GM08714 (cell line): ENCODE measurements at regions not wholly inside any gene's neighbourhood (a gene's known extent, or its start where the extent isn't known, plus 50 kb on each side); places are given as distances from the start of the nearest gene placed in this dataset.

Experiments
- H3K4me3 ChIP-seq: fragments of 200-500 bp; sonication (Bioruptor generic); 2 replicates; pipeline ENCODE4 v1.5.1; 2014; ENCODE audit warnings: mild to moderate bottlenecking, low read length, inconsistent platforms
- ZNF274 ChIP-seq: IDR thresholded peaks from 2 replicates; pipeline ENCODE4 v1.6.1; 2012; ENCODE audit warnings: mild to moderate bottlenecking, low read depth, low read length

DNA sequence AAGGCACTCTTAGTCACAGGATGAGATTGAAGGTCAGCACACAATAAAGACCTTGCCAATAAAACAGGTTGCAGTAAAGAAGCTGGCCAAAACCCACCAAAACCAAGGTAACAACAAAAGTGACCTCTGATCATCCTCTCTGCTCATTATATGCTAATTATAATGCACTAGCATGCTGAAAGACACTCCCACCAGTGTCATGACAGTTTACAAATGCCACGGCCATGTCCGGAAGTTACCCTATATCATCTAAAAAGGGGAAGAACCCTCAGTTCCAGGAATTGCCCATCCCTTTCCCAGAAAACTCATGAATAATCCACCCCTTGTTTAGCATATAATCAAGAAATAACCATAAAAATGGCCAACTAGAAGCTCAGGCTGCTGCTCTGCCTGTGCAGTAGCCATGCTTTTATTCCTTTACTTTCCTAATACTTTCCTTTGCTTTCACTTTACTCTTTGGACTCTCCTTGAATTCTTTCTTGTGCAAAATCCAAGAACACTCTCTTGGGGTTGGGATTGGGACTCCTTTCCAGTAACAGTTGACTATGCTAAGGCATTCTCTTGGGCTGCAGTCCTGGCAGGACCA, 527.3 kb upstream of the MAP3K7 start:
- H3K4me3 ChIP-seq = no peak overlapping the region
- no peak for TF ChIP-seq ZNF274

DNA sequence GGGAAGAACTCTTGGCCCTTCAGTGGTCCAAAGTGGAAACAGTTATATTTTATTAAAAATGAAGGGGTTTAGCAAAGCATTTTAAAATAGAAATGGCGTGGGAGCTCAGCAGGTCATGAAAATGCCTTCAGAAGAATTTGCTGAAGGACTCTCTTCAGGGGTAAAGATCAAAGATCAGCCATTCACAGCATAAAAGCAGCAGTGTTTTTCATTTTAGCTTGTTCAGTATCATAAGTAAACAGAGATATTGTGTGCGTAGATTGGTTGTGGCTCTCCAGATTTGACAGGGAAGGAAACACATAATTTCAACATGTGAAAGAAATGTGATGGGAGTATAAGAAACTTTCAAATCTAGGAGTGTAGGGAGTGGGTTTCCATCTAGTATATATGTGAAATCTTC, 519.2 kb upstream of the MAP3K7 start:
- no peak for TF ChIP-seq ZNF274
- H3K4me3 ChIP-seq = no peak overlapping the region

DNA sequence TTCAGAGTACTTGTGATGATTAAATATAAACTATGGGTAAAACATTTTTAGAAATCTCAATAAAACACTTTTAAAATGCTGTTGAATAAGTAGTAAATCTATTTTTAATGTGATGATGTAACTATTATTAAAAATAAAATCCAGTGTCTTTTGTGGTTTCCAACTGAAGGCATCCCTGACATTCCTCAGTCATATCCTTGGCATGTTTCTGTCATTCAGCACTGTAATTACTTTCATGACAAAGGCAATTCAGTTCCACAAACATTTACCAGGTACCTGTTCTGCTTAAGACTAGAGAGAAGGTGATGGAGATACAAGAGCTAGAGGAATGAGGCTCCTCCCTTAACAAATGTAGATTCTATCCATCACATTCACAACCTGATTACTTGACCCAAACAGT, 518.7 kb upstream of the MAP3K7 start:
- TF ChIP-seq ZNF274 = no peak

DNA sequence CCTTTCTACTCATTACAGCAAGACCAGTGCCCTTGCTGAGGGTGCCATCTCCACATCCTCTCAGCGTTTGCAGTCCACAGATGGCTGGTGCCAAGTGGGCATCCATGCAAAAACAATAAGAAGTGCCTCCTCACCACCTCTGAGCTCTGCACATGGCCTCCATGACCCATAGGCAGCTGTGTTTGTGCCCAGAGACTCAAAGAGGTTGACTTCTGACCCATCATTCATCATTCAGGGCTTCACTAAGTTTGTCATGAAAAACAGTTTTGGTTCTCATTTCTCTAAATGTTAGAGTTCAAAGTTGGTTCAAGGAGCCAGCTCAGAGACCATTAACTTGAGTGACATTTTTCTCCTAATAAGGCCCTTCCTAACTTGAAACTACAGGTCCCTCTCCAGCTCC, 512.6 kb upstream of the MAP3K7 start:
- no peak overlapping the region for H3K4me3 ChIP-seq
- no peak for TF ChIP-seq ZNF274

More for the DNA sequence above, 518.7 kb upstream of the MAP3K7 start:
- H3K4me3 ChIP-seq = no peak overlapping the region

DNA sequence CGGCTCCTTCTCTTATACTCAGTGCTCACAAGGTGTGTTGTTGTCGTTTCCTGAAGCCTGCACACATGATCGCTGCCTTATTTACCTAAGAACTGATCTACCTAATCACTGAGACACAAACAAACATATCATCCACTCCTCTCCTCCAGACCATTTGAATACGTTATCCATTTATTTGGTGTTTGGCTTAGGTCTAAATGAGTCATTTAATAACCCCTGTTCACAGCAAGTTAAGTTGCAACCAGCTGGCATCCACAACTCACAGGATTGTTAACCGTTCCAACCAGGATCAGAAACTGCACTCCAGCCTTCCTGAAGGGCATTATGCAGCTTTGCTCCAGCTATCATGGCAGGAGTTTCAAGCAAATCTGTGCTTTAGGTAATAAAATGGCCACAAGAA, 511.1 kb upstream of the MAP3K7 start:
- TF ChIP-seq ZNF274 = no peak

DNA sequence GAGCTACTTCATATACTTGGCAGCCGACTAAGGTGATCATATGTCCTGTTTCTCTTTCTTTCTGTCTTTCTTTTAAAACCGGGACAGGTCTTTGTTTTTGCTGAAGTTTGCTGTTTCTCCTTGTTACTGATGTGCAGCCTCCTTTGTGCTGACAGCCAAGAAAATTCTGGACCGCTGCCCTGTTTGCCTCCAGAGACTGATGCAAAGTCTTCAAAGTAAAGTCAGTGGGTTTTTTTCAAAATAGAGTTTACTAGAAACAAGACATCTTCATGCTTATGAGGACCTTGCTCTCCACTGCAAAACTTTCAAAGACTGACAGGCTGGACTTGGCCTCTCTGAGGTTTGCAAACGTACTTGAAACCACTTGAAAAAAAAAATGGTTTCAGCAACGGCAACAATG, 510.5 kb upstream of the MAP3K7 start:
- no peak for TF ChIP-seq ZNF274
- H3K4me3 ChIP-seq = no peak overlapping the region

More for the DNA sequence above, 511.1 kb upstream of the MAP3K7 start:
- no peak overlapping the region for H3K4me3 ChIP-seq

DNA sequence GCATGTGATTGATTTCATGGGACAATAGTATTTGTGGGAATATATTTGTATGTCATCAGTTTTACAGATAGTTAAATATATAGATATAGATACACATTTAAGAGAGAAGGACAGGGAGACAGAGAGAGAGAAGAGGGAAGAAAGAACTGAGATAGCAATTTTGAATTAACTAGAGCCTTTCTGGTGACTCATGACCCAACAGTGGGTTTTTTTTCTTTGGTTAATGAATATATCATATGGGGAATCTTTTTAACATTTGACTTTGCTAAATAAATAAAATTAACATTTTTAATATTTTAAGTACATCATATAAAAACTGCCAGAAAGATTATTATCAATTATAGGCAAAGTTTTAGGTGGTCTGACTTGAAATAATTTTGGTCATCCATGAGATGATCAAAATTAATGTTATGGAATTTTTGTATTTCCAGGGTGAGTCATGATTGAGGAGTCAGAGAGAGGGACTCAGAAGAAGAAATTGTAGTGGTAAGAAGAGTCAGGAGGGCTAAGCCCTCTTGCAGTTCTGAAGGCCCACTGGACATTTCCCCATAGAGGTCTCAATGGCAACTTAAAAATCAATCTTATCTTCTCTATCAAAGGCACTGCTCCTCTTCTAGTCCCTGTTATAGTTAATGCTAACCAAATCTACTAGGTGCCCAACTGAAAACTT, 508.1 kb upstream of the MAP3K7 start:
- TF ChIP-seq ZNF274 = no peak
- H3K4me3 ChIP-seq = no peak overlapping the region

DNA sequence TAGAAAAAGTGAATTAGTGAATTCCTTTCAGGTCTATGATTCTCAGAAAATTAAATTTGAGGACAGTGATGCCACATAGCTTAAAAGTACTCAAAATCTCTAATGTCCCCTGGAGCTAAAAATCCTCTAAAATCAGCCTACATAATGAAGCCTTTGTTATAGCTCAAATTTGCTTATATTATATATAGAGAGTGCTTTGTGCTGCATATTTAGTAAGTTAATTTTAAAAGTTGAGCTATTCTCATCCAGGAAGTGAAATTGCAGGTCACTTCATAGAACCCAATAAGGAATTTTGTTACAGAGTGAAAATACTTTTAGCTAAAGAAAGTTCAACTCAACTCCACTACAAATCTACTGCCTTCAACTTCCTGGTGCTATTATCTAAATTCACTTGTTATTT, 507.5 kb upstream of the MAP3K7 start:
- no peak for TF ChIP-seq ZNF274
- no peak overlapping the region for H3K4me3 ChIP-seq

DNA sequence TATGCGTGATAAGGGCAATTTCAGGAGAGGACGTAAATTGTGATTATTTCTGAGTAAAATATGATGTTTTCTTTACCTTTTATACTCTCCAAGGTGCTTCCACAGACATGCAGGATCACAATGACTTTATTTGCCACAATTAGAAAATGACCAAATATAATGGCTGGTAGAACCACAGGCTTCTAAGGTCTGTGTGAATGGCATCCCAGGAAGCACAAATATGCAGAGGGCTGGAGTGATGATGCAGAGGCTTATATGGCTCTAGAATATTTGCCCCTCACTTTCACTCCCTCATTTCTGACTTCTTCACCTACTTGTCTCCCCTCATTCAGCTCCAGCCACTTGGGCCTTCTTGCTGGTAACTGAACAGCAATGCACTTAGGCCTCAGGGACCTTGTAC, 502.1 kb upstream of the MAP3K7 start:
- no peak for TF ChIP-seq ZNF274
- H3K4me3 ChIP-seq = no peak overlapping the region

DNA sequence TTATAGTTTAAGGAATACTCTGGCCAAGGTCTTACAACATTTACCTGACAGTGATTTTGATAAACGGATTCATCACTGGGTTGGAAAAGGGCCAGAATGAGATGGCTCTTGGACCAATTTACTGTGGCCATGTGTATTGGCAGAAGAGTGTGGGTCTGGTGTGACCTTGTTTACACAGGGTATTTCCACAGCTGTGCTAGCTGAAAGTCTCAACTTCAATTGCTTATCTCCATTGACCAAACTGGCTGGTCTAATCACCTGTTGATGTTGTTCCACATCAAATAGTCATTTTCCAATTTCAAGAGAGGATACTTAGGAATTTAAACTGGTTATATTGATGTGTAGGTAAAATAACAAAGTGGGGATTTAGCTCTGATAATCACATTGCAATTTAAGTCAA, 501.6 kb upstream of the MAP3K7 start:
- no peak overlapping the region for H3K4me3 ChIP-seq
- no peak for TF ChIP-seq ZNF274

DNA sequence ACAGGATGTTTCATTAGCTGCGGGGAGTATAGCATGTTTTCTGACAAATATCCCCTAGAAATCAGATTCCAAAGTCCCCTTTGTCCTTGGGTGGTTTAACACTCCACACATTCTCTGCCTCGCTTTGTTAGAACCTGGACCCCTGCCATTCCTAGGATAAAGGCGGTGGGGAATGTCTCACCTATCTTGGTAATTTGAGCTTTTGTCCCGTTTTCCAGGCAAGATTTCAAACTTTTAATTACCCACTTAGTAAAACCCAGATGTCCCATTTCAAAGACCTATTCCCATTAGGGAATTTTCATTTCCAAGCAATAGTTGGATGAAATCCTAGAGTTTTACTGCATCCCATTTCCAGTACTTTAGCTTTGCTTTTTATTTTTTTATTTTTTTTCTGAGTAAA, 501.0 kb upstream of the MAP3K7 start:
- TF ChIP-seq ZNF274 = no peak
- H3K4me3 ChIP-seq = no peak overlapping the region

DNA sequence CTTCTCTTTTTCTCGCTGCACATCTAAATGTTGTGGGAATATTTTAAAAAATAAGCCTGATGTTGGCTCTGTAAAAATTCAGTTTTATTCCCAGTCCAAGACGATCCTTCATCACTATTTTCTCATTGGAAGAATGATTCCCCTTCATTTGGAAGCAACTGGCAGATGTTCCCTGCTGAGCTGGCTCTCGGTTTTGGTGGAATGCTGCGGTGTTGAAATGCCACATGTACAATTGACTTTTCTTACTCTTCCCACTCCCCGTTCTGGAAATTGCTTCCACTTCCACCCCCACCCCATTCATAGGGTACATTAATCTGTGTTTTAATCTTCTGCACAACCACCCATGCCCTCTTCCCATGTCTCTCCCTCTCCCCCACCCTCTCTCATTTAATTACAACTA, 496.3 kb upstream of the MAP3K7 start:
- H3K4me3 ChIP-seq = no peak overlapping the region
- TF ChIP-seq ZNF274 = no peak

DNA sequence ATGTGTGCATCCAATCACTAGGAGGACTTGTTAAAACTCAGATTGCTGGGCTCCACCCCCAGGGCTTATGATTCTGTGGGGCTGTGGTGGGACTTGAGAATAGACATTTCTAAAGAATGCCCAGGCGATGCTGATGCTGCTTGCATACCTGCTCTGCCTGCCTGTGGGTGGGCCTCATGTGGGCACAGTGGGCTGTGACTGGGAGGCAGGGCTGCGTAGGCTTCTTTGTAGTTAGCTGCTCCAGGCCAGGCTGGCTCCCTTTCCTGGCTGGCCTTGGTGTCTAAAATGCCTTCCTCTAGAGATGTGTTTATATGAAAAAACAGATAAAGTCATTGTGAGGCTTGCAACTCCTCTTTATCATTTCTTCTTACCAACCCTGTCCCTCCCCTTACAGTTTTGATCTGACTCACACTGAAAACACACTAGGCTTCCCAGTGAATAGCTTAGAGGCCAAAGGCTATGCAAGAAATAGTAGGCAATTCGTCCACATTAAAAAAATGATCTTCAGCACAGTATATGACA, 495.5 kb upstream of the MAP3K7 start:
- no peak for TF ChIP-seq ZNF274
- no peak overlapping the region for H3K4me3 ChIP-seq

DNA sequence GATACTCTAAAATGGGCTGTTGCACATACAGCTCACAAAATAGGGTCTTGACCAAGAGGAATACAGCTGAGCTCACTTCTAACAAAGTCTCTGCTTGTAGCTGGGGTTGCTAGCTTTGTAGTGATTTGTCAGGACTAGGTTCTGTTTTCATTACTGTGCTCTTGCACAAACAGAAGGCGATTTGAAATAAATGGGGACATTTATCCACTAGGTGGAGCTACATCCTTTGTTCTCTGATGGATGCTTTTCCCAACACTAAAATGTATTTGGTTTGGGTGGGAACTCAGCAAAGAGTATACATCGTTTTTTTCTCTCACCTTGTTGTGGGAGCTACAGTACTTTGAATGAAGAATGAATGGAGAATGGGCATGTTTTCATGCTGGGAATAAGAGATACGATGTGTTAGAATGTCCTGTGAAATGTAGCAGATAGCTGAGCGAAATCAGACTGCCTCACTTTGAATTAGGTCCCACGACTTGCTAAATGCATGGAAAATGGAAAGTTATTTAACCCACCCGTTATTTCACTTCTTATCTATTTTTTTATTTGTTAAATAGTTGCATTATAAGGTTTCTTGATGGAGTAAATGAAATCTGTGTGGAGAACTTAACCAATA, 494.7 kb upstream of the MAP3K7 start:
- no peak overlapping the region for H3K4me3 ChIP-seq
- no peak for TF ChIP-seq ZNF274

DNA sequence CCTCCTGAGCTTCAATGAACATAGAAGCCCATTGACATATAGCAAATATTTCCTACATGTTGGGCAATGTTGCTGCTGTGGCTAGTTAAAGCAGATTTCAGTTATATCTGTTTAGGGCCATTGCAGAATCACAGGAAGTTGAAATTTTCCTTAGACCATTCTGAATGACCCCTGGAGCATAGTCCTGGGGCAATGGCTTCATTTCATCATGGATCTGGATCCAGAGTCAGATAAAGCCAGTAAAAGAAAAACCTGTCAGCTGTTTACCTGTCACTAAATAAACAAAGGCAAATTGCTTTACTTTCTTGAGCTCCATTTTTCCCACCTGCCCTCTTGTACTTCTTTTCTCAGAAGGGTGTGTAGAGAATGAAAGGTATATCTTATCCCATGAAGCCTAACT, 494.0 kb upstream of the MAP3K7 start:
- TF ChIP-seq ZNF274 = no peak
- no peak overlapping the region for H3K4me3 ChIP-seq
